B cell (primary cell): ENCODE measurements at regions not wholly inside any gene's neighbourhood (a gene's known extent, or its start where the extent isn't known, plus 50 kb on each side); places are given as distances from the start of the nearest gene placed in this dataset.

Experiments used
- ATAC-seq: fragments of 200-7000 bp; cut with Tn5 transposase; one replicate; pipeline ENCODE4 v1.10.0; 2021; ENCODE audit warnings: low read depth, mild to moderate bottlenecking, moderate number of reproducible peaks, moderate library complexity
- CTCF ChIA-PET: fragments of 350-600 bp; sonication (Branson Sonifier 250); formaldehyde crosslinking; loops from one replicate; lab custom pipeline; 2021; ENCODE audit warnings: antibody characterized with exemption, inconsistent platforms; lab: Charles Lee
- POLR2A ChIA-PET: fragments of 350-600 bp; sonication (Branson Sonifier 250); formaldehyde crosslinking; loops from one replicate; lab custom pipeline; 2021; ENCODE audit warnings: antibody characterized with exemption; lab: Charles Lee
- DNase-seq: peaks from one replicate; pipeline ENCODE4 v3.0.0; 2013
- H2AFZ ChIP-seq: 2 replicates; pipeline ENCODE4 v1.6.1; 2012; ENCODE audit warnings: mild to moderate bottlenecking, low read depth, low read length; ENCODE audit not compliant: insufficient read depth, poor library complexity, severe bottlenecking
- H3K27ac ChIP-seq, 2 donors: 1 replicate in 1 of 2; 2 replicates in 1 of 2; pipeline ENCODE4 v1.5.1; 2012 to 2013; ENCODE audit warnings: low read length in 2 of 2, mild to moderate bottlenecking in 2 of 2, moderate library complexity in 1 of 2
- H3K27me3 ChIP-seq, 4 experiments: fragments of 200-600 bp in 1 of 4; sonication (generic) in 1 of 4; replicated peaks in 1 of 4; 1 replicate in 2 of 4; 2 replicates in 2 of 4; pipeline versions ENCODE4 v1.6.1 to v1.7.0; 2013 to 2016; ENCODE audit warnings: low read length in 3 of 4, mild to moderate bottlenecking in 2 of 4, mixed read lengths in 1 of 4, moderate library complexity in 1 of 4; ENCODE audit not compliant: insufficient read depth in 4 of 4, control insufficient read depth in 3 of 4; ENCODE audit errors: control extremely low read depth in 1 of 4
- H3K36me3 ChIP-seq, 2 experiments: replicated peaks in 1 of 2; 1 replicate in 1 of 2; 2 replicates in 1 of 2; pipeline versions ENCODE4 v1.6.1 to v1.7.1; 2013; ENCODE audit warnings: low read length in 1 of 2; ENCODE audit not compliant: insufficient read depth in 2 of 2, control insufficient read depth in 1 of 2; ENCODE audit errors: control extremely low read depth in 1 of 2, extremely low read depth in 1 of 2
- H3K4me1 ChIP-seq, 2 donors: fragments of 200-600 bp in 1 of 2; sonication (generic) in 1 of 2; 1 replicate in 1 of 2; 2 replicates in 1 of 2; pipeline versions ENCODE4 v1.5.1 to v1.6.1; 2013 to 2017; ENCODE audit warnings: low read length in 2 of 2; ENCODE audit not compliant: control insufficient read depth in 2 of 2, insufficient read depth in 2 of 2
- H3K4me2 ChIP-seq: replicated peaks from 2 replicates; pipeline ENCODE3; 2012; ENCODE audit warnings: mild to moderate bottlenecking, low read depth, low read length; ENCODE audit not compliant: poor library complexity, severe bottlenecking
- H3K4me3 ChIP-seq, 5 experiments: fragments of 200-600 bp in 1 of 5; sonication (generic) in 1 of 5; 1 replicate in 3 of 5; 2 replicates in 2 of 5; pipeline versions ENCODE4 v1.5.1 to v1.7.0; 2011 to 2016; ENCODE audit warnings: low read length in 4 of 5, mild to moderate bottlenecking in 4 of 5, low read depth in 2 of 5, control low read depth in 1 of 5, moderate library complexity in 1 of 5; ENCODE audit not compliant: insufficient read depth in 1 of 5; ENCODE audit errors: control extremely low read depth in 1 of 5, extremely low read depth in 1 of 5
- H3K79me2 ChIP-seq: fragments of 200-600 bp; sonication (generic); one replicate; pipeline ENCODE4 v1.6.0; 2016; ENCODE audit warnings: low read length; ENCODE audit not compliant: control insufficient read depth, insufficient read depth
- H3K9ac ChIP-seq: fragments of 200-600 bp; sonication (generic); 2 replicates; pipeline ENCODE4 v1.6.1; 2017; ENCODE audit warnings: mild to moderate bottlenecking, low read length, moderate library complexity
- H3K9me3 ChIP-seq, 3 donors: one replicate each; pipeline versions ENCODE4 v1.6.1 to v1.7.1; 2013; ENCODE audit warnings: low read length in 2 of 3; ENCODE audit not compliant: control insufficient read depth in 2 of 3, insufficient read depth in 1 of 3; ENCODE audit errors: control extremely low read depth in 1 of 3
- H4K20me1 ChIP-seq: 2 replicates; pipeline ENCODE4 v1.6.0; 2012; ENCODE audit warnings: mild to moderate bottlenecking, low read length; ENCODE audit not compliant: insufficient read depth, control insufficient read depth, poor library complexity, severe bottlenecking
- H3K27ac Mint-ChIP-seq: one replicate; pipeline ENCODE4 v1.8.0; 2021; ENCODE audit warnings: mixed read lengths
- H3K27me3 Mint-ChIP-seq: one replicate; pipeline ENCODE4 v1.8.0; 2021; ENCODE audit warnings: mixed read lengths
- H3K4me1 Mint-ChIP-seq: one replicate; pipeline ENCODE4 v1.8.0; 2021; ENCODE audit warnings: mixed read lengths
- H3K4me3 Mint-ChIP-seq: one replicate; pipeline ENCODE4 v1.8.0; 2021; ENCODE audit warnings: mixed read lengths
- H3K9me3 Mint-ChIP-seq: one replicate; pipeline ENCODE4 v1.8.0; 2022; ENCODE audit warnings: mixed read lengths; ENCODE audit not compliant: insufficient read depth
- EZH2 ChIP-seq: IDR thresholded peaks from 2 replicates; pipeline ENCODE4 v1.6.1; 2012; ENCODE audit warnings: borderline replicate concordance, low read depth, mild to moderate bottlenecking, moderate library complexity, low read length; ENCODE audit not compliant: insufficient read depth, poor library complexity, severe bottlenecking
- WGBS: methylation state at CpG from one replicate; pipeline ENCODE4 v1.1.5; 2013; ENCODE audit warnings: missing lambda C conversion rate; ENCODE audit not compliant: insufficient coverage; 5-methylcytosine and 5-hydroxymethylcytosine counted together
- intact Hi-C: fragments of 100-400 bp; cut with micrococcal nuclease; formaldehyde crosslinking; loops from one replicate; pipeline ENCODE4 v1.10.0; 2022
- TF ChIP-seq, protein P1 (sequence below): fragments of 200-600 bp; IDR thresholded peaks from one replicate; pipeline ENCODE4 v1.8.0; 2022; ENCODE audit warnings: antibody characterized with exemption, mild to moderate bottlenecking

DNA sequence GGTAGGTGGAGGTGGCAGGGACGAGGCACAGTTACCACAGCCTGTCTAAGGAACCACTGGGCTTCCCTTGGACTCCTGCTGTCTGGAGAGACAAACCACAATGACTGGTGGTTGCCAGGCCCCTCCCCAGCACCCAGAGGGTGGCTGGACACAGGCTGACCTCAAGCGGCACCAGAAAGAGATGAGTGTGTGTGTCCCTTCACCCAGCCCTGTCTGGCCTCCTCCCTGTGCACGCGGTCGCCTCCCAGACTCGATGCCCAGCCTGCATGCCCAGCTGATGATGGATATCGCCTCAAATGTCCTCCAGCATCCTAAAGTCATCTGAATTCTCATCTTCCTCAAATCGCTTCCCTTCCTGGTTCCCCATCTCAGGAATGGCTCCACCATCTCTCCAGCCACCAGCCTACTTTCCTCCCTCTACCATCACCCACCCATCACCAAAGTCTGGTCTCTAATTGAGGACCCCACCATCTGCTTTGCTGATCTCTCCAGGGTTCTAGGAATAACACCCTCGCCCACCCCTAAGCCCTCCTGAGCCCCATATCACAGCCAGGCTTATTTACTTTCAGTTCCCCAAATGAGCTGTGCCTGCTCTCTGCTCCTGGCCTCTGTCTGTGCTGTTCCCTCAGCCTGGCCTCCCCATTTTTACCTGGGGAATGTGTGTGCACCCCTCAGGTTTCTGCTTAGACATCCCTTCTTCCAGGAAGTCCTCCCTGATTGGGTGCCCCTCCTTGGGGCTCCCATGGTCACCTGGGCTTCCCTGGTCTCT lies 52.5 kb upstream of the GGTA1 start:
- ChIA-PET CTCF (no interaction called here), POLR2A (no interaction called here)
- H2AFZ ChIP-seq, result no peak overlapping the region
- no peaks in the 10 kb centered on the region for H3K79me2 ChIP-seq
- H3K27me3 ChIP-seq, result peaks cover 0 to 32% (median 8%) of the 10 kb centered on the region in 4 experiments
- no peaks in the 10 kb centered on the region for H4K20me1 ChIP-seq
- peaks cover 15 to 20% of the 10 kb centered on the region in 2 donors for H3K4me1 ChIP-seq
- no peak overlapping the region for H3K4me2 ChIP-seq
- H3K9me3 ChIP-seq, result no peaks in the 10 kb centered on the region
- peak; percentile 43 for DNase-seq
- intact Hi-C loops, result no loop called here
- H3K9ac ChIP-seq, result no peak overlapping the region
- H3K27ac ChIP-seq, result no peak overlapping the region
- Mint-ChIP-seq H3K4me1 (peaks cover 7% of the 10 kb centered on the region), H3K27me3 (peaks cover 37% of the 10 kb centered on the region), H3K9me3 (no peaks in the 10 kb centered on the region), H3K27ac (no peak overlapping the region), H3K4me3 (no peak overlapping the region)
- TF ChIP-seq EZH2, result no peak
- TF ChIP-seq, protein P1, sequence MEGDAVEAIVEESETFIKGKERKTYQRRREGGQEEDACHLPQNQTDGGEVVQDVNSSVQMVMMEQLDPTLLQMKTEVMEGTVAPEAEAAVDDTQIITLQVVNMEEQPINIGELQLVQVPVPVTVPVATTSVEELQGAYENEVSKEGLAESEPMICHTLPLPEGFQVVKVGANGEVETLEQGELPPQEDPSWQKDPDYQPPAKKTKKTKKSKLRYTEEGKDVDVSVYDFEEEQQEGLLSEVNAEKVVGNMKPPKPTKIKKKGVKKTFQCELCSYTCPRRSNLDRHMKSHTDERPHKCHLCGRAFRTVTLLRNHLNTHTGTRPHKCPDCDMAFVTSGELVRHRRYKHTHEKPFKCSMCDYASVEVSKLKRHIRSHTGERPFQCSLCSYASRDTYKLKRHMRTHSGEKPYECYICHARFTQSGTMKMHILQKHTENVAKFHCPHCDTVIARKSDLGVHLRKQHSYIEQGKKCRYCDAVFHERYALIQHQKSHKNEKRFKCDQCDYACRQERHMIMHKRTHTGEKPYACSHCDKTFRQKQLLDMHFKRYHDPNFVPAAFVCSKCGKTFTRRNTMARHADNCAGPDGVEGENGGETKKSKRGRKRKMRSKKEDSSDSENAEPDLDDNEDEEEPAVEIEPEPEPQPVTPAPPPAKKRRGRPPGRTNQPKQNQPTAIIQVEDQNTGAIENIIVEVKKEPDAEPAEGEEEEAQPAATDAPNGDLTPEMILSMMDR, result no peak
- no peak for ATAC-seq
- H3K36me3 ChIP-seq, result no peaks in the 10 kb centered on the region
- WGBS, result 66% methylated on average over 9 of the region's 9 CpGs
- no peak overlapping the region for H3K4me3 ChIP-seq

DNA sequence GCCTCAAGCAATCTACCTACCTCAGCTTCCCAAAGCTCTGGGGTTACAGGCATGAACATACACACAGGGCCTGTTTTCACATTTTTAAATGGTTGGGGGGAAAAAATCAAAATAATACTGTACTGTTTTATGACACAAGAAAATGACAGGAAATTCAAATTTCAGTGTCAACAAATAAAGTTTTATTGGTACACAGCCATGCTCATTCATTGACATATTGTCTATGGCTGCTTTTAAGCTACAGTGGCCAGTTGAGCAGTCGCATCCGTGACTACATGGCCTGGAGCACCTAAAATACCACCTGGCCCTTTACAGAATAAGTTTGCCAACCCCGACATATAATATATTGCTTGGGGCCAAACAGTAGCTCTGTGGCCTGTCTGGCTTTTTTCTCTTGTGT lies 56.4 kb upstream of the GGTA1 start:
- Histone ChIP-seq H3K4me3 (no peak overlapping the region), H3K36me3 (no peaks in the 10 kb centered on the region), H3K4me1 (peaks cover 28 to 40% of the 10 kb centered on the region in 2 donors), H3K79me2 (no peaks in the 10 kb centered on the region), H3K9ac (no peak overlapping the region), H3K9me3 (no peaks in the 10 kb centered on the region), H2AFZ (no peak overlapping the region), H3K4me2 (no peak overlapping the region), H4K20me1 (no peaks in the 10 kb centered on the region), H3K27me3 (peaks cover 0 to 16% (median under 1%) of the 10 kb centered on the region in 4 experiments), H3K27ac (no peak overlapping the region)
- DNase-seq, result no peak
- ChIA-PET CTCF (interaction anchor here (0.7 to 2.2 kb wide), 3 partner anchors 8 to 50 kb away, joined by 4 to 9 read pairs (median 6); no protein-coding TSS in a partner anchor), POLR2A (no interaction called here)
- ATAC-seq, result no peak
- Mint-ChIP-seq H3K4me1 (peaks cover 26% of the 10 kb centered on the region), H3K27ac (no peak overlapping the region), H3K9me3 (no peaks in the 10 kb centered on the region), H3K27me3 (peaks cover 17% of the 10 kb centered on the region), H3K4me3 (no peak overlapping the region)
- intact Hi-C loops, result no loop called here
- TF ChIP-seq, protein P1, result no peak
- no peak for TF ChIP-seq EZH2
- 100% methylated on average over 3 of the region's 3 CpGs for WGBS
